GM20000 (cell line): ENCODE measurements at regions not wholly inside any gene's neighbourhood (a gene's known extent, or its start where the extent isn't known, plus 50 kb on each side); places are given as distances from the start of the nearest gene placed in this dataset.
A peak's percentile ranks its signal among the peaks of the same experiment; 100 is the strongest.

Experiments
- DNase-seq: peaks from one replicate; pipeline ENCODE4 v3.0.0; 2012; ENCODE audit warnings: low spot score
- CTCF ChIP-seq: IDR thresholded peaks from 2 replicates; pipeline ENCODE4 v1.5.1; 2012; ENCODE audit warnings: mild to moderate bottlenecking, control low read depth; ENCODE audit errors: extremely low read depth, missing control alignments

DNA sequence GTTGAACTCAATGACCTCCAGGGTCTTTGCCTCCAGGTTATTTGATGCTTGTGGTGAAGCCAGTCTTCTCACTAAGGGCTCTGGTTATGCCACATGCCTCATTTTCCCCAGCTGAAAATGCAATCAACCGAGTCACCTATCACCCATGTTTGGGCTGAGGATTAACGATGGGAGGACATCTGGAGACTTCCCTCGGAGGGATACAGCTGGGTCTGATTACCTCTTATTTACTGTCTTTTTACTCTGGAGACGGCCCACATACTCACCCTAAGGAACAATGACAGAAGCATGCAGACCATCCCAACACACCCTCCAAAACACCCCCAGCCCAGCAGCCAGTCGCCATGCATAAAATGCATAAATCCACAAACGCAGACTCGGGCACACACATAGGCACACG lies 187.4 kb downstream of the OPA1 start:
- TF ChIP-seq CTCF, result no peak

GRCh38 chr3:193780810-193781478 lies 187.9 kb downstream of the OPA1 start:
- TF ChIP-seq CTCF, result peak; percentile 40
- peak; percentile 56 for DNase-seq

More for the DNA sequence above, 187.4 kb downstream of the OPA1 start:
- DNase-seq, result no peak

DNA sequence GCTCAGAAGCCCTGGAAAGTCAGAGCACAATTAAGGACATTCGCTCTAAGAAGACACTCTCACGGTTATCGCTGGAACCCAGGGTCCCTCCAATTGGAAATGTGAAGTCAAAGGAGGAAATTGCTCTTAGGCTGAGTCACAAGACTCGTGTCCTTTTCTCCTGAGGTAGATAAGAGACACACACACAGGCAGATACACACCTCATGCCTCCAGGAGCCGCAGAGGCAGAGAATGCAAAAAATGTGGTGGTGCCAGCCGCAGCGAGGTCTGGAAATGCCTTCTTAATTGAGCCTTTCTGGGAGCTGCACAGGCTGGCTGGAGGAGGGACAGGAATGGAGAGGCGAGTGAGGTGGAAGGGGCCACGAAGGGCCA lies 189.3 kb downstream of the OPA1 start:
- DNase-seq, result no peak
- no peak for TF ChIP-seq CTCF

- TF ChIP-seq CTCF, result no peak
- no peak for DNase-seq
Observed at GRCh38 chr3:193782747-193783146, 189.7 kb downstream of the OPA1 start.

GRCh38 chr3:193783166-193783896 lies 190.3 kb downstream of the OPA1 start:
- no peak for TF ChIP-seq CTCF
- no peak for DNase-seq

GRCh38 chr3:193784822-193785221 lies 191.8 kb downstream of the OPA1 start:
- no peak for DNase-seq

More at GRCh38 chr3:193784822-193785221, 191.8 kb downstream of the OPA1 start:
- no peak for TF ChIP-seq CTCF
